Hematopoietic multipotent progenitor cell treated with erythropoietin and hydrocortisone succinate and interleukin-3 and kit ligand, for 15 days (in vitro differentiated cells): ENCODE measurements at regions not wholly inside any gene's neighbourhood (a gene's known extent, or its start where the extent isn't known, plus 50 kb on each side); places are given as distances from the start of the nearest gene placed in this dataset.

Experiments
- DNase-seq: peaks from one replicate; pipeline ENCODE4 v3.0.0-alpha.2; 2015; ENCODE audit warnings: low spot score

- no peak for DNase-seq
These were observed 79.1 kb upstream of the ALDH1B1 start for GRCh38 chr9:38313421-38313820.

- DNase-seq, result no peak
These were observed 80.1 kb upstream of the ALDH1B1 start for GRCh38 chr9:38312406-38312805.

GRCh38 chr9:38311382-38312270 lies 80.9 kb upstream of the ALDH1B1 start:
- no peak for DNase-seq

- DNase-seq, result no peak
These were observed 82.9 kb upstream of the ALDH1B1 start for GRCh38 chr9:38309324-38310195.

DNA sequence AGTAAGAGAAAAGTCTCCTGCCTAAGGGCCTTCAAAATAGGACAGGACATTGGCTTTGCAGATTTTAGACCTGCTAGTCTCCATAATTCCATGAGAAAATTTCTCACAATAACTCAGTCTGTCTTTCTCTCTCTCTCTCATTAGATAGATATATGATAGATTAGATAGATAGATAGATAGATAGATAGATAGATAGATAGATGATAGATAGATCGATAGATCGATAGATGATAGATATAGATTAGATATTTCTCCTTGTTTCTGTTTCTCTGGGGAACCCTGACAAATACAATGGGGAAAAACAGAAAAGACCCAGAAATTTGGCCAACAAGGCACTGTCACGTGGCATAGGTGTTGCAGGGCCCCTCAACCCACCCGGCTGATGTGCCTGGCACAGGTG lies 84.4 kb upstream of the ALDH1B1 start:
- no peak for DNase-seq

DNA sequence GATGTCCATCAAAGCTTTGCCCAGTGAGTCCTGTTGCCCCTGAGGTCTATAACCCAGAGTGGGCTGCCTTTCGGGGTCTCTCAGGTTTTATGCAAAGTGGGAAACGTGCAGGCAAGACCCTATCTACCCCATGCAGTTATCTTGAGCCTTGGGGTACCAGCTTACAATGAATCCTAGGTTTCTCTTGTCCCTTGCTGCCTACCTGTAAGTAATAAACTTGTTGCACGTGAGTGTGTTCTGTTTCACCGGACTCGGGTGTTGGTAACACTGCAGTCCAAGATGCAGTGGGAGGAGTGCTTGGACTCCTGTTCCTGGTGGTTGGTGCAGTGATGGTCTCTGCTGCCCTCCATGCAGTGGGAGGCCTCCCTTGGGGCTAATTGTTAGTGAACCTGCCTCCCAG lies 85.6 kb upstream of the ALDH1B1 start:
- no peak for DNase-seq

- no peak for DNase-seq
These were observed 86.9 kb upstream of the ALDH1B1 start for GRCh38 chr9:38305582-38305981.

GRCh38 chr9:38301376-38302106 lies 91.0 kb upstream of the ALDH1B1 start:
- DNase-seq, result no peak

GRCh38 chr9:38299856-38300255 lies 92.6 kb upstream of the ALDH1B1 start:
- DNase-seq, result no peak

- DNase-seq, result no peak
These were observed 93.6 kb upstream of the ALDH1B1 start for GRCh38 chr9:38298904-38299303.

GRCh38 chr9:38298503-38298902 lies 94.0 kb upstream of the ALDH1B1 start:
- DNase-seq, result no peak

DNA sequence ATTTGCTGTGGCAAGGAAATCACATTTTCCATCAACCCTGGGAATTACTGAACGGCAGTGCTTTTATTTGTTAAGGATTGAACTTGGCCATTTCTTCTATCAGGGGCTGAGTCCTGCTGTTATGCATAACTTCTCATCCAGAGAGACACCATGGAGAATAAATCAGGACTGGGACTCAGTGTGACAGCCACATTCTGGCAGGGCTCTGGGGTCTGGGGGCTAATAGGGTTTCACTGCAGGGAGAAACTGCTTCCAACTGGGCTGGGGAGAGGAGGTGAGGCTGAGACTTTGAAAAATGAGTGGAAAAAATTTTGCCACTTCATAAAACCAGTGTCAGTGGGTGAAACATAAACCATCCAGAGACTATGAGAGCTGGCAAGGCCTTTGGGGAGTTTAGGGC lies 95.7 kb upstream of the ALDH1B1 start:
- DNase-seq, result no peak

DNA sequence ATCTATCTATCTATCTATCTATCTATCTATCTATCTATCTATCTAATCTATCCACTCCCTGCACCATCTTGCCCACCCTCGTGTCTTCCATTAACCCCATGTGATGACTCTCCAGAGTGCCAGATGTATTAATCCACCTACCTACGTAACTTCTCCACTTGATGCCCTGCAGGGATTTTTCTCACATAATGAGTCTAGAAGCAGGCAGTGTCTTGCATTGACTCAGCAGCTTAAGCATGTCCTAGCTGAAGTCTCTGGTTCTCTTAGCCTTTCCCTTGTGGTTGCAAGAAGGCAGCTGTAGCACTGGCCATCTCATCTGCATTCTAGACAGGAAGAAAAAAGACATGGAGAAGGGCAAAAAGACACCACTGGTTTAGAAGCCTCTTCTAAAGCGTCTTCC lies 96.7 kb upstream of the ALDH1B1 start:
- no peak for DNase-seq

DNA sequence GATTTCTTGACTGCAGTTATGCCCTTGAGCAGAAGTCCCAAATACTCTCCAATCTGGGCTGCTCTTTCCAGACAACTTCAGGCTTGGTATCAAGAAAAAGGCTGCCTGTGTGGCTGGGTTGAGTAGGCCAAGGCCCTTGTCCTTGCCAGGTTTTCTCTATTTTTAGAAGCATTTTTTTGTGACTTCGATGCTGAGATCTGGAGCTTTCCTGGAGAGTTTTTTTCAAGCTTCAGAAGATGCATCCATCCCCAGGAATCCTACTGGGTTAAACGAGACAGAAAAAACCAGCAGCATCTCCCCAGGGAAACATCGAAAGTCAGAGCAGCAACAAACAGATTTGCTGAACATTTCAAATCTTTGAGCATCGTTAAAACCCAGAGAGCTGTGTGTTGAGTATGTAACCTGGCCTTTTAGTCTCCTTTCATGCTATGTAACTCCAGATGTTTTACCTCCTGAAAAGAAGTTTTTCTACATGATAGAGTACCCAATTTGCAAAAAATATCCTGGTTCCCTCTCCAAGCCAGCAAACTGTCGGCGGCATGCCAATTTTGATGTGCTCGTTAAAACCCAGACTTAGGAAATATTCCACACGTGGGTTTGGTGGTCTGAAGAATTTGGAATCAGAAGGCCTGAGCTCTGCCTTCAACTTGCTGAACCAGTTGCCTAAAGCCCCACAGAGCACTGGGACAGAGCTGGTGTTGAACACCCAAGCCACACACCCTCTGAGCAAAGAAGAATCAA lies 98.1 kb upstream of the ALDH1B1 start:
- no peak for DNase-seq

DNA sequence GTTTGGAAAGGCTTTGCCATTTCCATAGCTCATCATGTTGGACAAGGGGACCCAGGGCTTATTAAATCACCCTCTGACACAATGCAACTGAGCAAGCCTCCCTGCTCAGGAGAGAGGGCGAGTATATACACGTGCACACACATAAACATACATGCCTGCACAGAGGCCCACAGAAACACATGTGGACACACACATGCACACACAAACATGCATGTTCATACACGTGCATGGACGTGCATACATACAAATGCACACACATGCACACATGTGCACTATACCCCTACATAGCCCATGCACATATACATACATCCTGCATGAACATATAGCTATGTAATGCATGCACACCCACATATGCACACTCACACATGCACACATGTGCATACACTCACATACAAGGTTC lies 99.5 kb upstream of the ALDH1B1 start:
- DNase-seq, result no peak

DNA sequence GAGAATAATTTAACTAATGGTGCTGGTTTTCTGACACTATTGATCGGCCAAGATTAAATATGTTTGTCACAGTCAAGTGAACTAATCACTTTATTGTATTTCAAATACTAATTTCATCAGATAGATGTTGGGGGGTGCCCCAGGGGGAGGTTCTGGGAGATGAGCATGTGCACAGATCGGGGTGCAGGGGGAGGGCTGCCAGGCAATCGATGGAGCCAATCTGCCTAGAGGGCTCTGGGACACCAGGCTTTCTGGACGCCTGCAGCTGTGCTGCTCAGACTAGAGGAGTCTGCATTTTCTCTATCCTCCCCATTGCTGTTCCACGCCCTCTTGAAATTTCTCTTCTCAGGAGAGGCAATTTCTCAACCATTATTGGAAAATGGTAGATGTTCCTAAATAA lies 100.0 kb upstream of the ALDH1B1 start:
- no peak for DNase-seq

DNA sequence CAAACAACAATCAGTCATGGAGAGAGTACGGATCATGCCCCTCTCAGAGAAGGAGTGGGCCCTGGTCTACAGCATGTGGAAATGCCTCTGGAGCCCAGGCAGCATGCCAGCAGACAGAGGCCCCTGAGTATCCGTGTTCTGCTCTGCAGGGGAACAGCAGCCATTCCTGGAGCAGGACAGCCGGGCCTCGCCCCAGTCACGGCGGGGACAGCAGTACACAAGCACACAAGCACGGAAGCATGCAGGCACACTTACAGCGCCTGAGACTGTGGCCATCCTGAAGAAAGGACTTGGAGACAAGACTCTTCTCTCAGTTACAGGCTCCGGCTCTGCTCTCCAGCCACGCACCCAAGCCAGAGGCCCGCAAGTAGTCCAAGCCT lies 102.6 kb upstream of the ALDH1B1 start:
- DNase-seq, result no peak

DNA sequence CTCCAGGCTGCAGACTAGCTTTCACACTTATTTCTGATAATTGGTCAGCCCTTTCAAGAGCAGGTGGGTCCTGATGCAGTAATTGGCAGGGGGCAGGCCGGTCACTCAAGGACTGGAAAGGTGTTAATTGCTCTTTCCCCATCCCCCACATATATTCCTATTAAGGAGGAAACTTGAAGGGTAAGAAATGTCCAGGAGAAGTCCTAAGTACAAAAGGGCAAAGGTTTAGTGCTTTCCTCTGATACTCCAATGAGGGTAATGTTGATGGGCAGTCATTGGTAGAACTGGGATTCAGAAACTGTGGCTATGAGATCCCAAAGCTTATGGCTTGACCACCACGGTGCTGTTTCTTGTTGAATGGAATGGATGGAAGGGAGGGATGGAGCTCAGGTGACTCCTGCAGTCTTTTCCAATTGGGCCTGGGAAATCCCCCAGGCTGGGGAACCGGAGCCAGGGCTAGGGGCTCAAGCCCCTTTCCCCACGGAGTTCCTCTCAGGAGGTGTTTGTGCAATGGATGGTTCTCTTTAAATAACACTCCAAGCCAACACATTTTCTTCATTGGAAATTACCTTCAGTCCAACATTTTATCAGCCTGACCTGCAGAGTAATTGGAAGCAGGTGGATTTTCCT lies 103.2 kb upstream of the ALDH1B1 start:
- DNase-seq, result no peak

DNA sequence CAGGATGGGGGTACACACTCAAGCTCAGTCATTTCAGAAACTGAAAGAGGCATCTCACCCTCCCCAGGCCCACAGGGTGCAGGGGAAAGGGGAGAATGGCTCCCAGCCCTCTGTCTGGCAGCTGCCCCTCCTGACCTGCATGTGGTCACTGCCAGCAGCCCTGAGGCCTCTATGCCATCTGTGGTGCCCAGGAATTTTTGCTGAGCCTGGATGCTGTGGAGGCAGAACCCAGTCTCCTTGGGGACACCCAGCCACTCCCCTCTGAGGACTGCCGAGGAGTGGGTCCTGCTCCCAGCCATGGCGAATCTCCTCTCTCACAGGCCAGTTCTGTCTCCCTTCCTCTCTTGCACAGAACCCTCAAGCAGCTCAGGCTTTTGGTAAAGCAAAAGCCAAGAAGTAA lies 104.0 kb upstream of the ALDH1B1 start:
- no peak for DNase-seq

GRCh38 chr9:38287420-38287985 lies 105.0 kb upstream of the ALDH1B1 start:
- no peak for DNase-seq

DNA sequence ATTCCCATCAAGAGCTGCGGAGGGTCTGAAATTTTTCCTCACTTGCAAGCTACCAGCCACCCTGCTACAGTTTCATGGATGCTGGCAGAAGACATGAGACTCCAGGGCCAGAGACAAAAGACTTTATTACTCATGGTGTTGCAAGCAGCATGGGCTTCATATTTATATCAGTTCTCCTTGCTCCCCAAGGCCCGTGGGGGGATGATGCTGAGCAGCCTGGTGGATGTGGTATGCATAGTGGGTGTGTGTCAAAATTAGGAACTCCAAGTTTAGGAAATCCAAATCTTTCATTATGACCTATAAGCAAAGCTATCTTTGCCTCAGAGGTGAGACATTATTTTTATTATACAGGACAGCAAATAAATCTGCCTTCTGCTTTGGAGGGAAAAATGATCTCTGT lies 105.7 kb upstream of the ALDH1B1 start:
- no peak for DNase-seq
